GM23338 (cell line): ENCODE measurements at regions not wholly inside any gene's neighbourhood (a gene's known extent, or its start where the extent isn't known, plus 50 kb on each side); places are given as distances from the start of the nearest gene placed in this dataset.

ENCODE experiments used
- CREB1 ChIP-seq: fragments of 250-450 bp; sonication (Bioruptor Pico); IDR thresholded peaks from 2 replicates; pipeline ENCODE4 v1.5.0; 2020; ENCODE audit warnings: low read depth, mild to moderate bottlenecking, moderate library complexity
- CTCF ChIP-seq, 2 experiments: fragments of 200-600 bp in 1 of 2; sonication (generic) in 1 of 2; conservative IDR thresholded peaks; 2 replicates each; pipeline versions ENCODE4 v1.5.1 to v1.6.1; 2016 to 2017; ENCODE audit warnings: antibody characterized with exemption in 2 of 2, low read depth in 2 of 2, mild to moderate bottlenecking in 2 of 2, moderate library complexity in 1 of 2
- EZH2 ChIP-seq: fragments of 200-600 bp; sonication (generic); IDR thresholded peaks from one replicate; pipeline ENCODE4 v1.8.0; 2017; ENCODE audit warnings: antibody characterized with exemption, mild to moderate bottlenecking, low read depth; ENCODE audit not compliant: unreplicated experiment
- EZH2phosphoT487 ChIP-seq: fragments of 200-600 bp; sonication (generic); IDR thresholded peaks from one replicate; pipeline ENCODE4 v1.8.1; 2018; ENCODE audit warnings: antibody characterized with exemption; ENCODE audit not compliant: unreplicated experiment
- JUNB ChIP-seq: IDR thresholded peaks from one replicate; pipeline ENCODE4 v1.6.1; 2016; ENCODE audit warnings: antibody characterized with exemption; ENCODE audit not compliant: unreplicated experiment
- POLR2AphosphoS5 ChIP-seq: IDR thresholded peaks from 2 replicates; pipeline ENCODE4 v1.6.1; 2016; ENCODE audit warnings: antibody characterized with exemption, low read depth
- REST ChIP-seq: IDR thresholded peaks from one replicate; pipeline ENCODE4 v1.6.1; 2018; ENCODE audit warnings: antibody characterized with exemption; ENCODE audit not compliant: unreplicated experiment

GRCh38 chr6:148287623-148288333, 54.9 kb upstream of the SASH1 start:
- TF ChIP-seq CTCF (conservative IDR thresholded peaks at IDR 0.05; ENCODE audit: low read depth in 2 of 2) = no peak
- no peak for TF ChIP-seq EZH2
- TF ChIP-seq POLR2AphosphoS5 = no peak
- TF ChIP-seq REST = no peak
- no peak for TF ChIP-seq JUNB
- no peak for TF ChIP-seq CREB1 (CRISPR knock-in tag)
- no peak for TF ChIP-seq EZH2phosphoT487
